ENCODE measurements at regions not wholly inside any gene's neighbourhood (a gene's known extent, or its start where the extent isn't known, plus 50 kb on each side); places are given as distances from the start of the nearest gene placed in this dataset.
A peak's percentile ranks its signal among the peaks of the same experiment; 100 is the strongest.

DNA sequence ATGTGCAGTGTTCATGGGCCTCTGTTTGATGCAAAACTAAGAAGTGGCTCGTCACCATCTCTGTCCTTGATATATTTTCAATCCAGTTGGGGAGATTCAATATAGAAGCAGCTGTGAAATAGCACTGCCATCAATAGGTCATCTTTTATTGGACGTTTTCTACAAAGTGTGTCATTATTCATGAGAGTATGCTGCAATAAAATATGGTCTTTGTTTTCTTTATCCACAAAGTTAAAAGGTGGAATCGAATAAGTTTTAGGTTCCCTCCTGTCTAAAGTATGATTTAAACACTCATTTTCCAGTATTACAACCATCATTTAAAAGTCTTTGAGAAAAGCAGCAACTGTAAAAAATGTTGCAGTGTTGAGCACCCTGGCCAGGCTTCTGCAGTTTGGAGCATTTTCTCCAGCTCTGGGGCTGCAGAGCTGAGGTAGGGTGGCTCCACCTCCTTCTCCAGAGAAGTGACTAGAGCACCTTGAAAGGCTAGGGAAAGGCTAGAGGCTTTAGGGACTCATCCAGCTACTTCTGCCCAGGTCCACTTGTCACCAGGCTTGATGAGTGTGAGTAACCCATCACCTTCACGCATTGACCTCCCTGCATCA, 56.5 kb upstream of the DNAH14 start:
- ChIA-PET CTCF (ENCODE audit: partially characterized antibody) (interaction anchor here (0.6 to 9.8 kb wide), 7 partner anchors 15 to 375 kb away, joined by 3 to 60 read pairs (median 3); no protein-coding TSS in a partner anchor), POLR2A (ENCODE audit: partially characterized antibody) (interaction anchor here (1.8 kb wide), 1 partner anchor 11 kb away, joined by 4 read pairs; no protein-coding TSS in a partner anchor)
- Histone ChIP-seq H3K9ac (replicated peaks in 1 of 4; ENCODE audit: extremely low read depth in 1 of 4, low read depth in 3 of 4, low read length in 3 of 4) (no peak overlapping the region), H3K79me2 (ENCODE audit: control insufficient read depth in 1 of 2, insufficient read depth in 2 of 2, low read length in 2 of 2) (no peaks in the 10 kb centered on the region), H4K8ac (ENCODE audit: extremely low read depth, insufficient read depth, low read length) (no peak overlapping the region), H2AFZ (ENCODE audit: low read length) (peak overlapping the region; percentile 80), H3K4me3 (ENCODE audit: extremely low read depth in 1 of 4, insufficient read depth in 2 of 4, low read depth in 3 of 4, low read length in 4 of 4) (no peak overlapping the region), H4K5ac (ENCODE audit: insufficient read length, low read depth, low read length) (no peak overlapping the region), H4K91ac (replicated peaks; ENCODE audit: insufficient read length, low read length) (no peak overlapping the region), H3K14ac (ENCODE audit: insufficient read length) (no peak overlapping the region), H4K20me1 (replicated peaks in 1 of 2; ENCODE audit: control insufficient read depth in 1 of 2, insufficient read depth in 2 of 2, low read length in 2 of 2) (no peaks in the 10 kb centered on the region), H3K18ac (ENCODE audit: extremely low read depth, low read length) (no peak overlapping the region), H3K23me2 (ENCODE audit: low read depth, low read length) (no peaks in the 10 kb centered on the region), H3K79me1 (ENCODE audit: low read depth, low read length) (no peaks in the 10 kb centered on the region), H2BK20ac (ENCODE audit: low read length) (no peak overlapping the region), H3K4ac (replicated peaks; ENCODE audit: insufficient read length, low read depth, low read length) (no peak overlapping the region), H3K27ac (ENCODE audit: low read depth, low read length) (no peak overlapping the region), H3K9me3 (ENCODE audit: insufficient read depth in 2 of 2, low read depth in 1 of 2, low read length in 1 of 2) (no peaks in the 10 kb centered on the region; a peak in 1 of 4 replicates), H3K23ac (ENCODE audit: insufficient read length) (no peak overlapping the region), H3K36me3 (ENCODE audit: control insufficient read depth in 2 of 4, insufficient read depth in 4 of 4, low read length in 3 of 4) (no peaks in the 10 kb centered on the region), H2BK15ac (ENCODE audit: low read length) (0 out of 2 replicates have a peak overlapping the region, but pooled peaks have one; percentile 31), H2BK5ac (ENCODE audit: low read depth, low read length) (no peak overlapping the region), H3K27me3 (replicated peaks in 1 of 4; ENCODE audit: control insufficient read depth in 3 of 4, extremely low read depth in 1 of 4, insufficient read depth in 3 of 4, low read length in 3 of 4) (no peaks in the 10 kb centered on the region), H2AK5ac (ENCODE audit: low read depth, low read length) (0 out of 2 replicates have a peak overlapping the region, but pooled peaks have one; percentile 26), H3K56ac (replicated peaks; ENCODE audit: insufficient read length, low read depth, low read length) (no peak overlapping the region), H2BK120ac (replicated peaks; ENCODE audit: low read depth, low read length) (no peak overlapping the region), H3K4me1 (replicated peaks in 1 of 4; ENCODE audit: control insufficient read depth in 3 of 4, insufficient read depth in 4 of 4, low read length in 3 of 4) (peaks cover 0 to 16% (median 10%) of the 10 kb centered on the region in 4 experiments; a peak in 6 of 7 replicates), H2BK12ac (ENCODE audit: low read depth, low read length) (no peak overlapping the region), H3K4me2 (ENCODE audit: insufficient read depth in 1 of 2, low read depth in 2 of 2, low read length in 2 of 2) (peak overlapping the region in 1 of 2 experiments; percentile 32; a peak in 1 of 4 replicates)
- 75% methylated on average over 4 of the region's 4 CpGs; no CpG with 5 or more reads in 1 of the 2 experiments for WGBS, 2 experiments (ENCODE audit: extremely low coverage in 1 of 2, insufficient coverage in 1 of 2, insufficient read length in 1 of 2, insufficient replicate concordance in 2 of 2, low coverage in 1 of 2, low lambda C conversion rate in 2 of 2, missing lambda C conversion rate in 1 of 2)
- no peak for FAIRE-seq
- no peak for TF ChIP-seq CTBP2 (IDR thresholded peaks at IDR 0.05; ENCODE audit: borderline replicate concordance, insufficient read depth, insufficient read length, low read length)
- no peak for TF ChIP-seq FOSL1 (IDR thresholded peaks at IDR 0.05; ENCODE audit: insufficient read depth, low read depth, low read length)
- TF ChIP-seq SAP30 (IDR thresholded peaks at IDR 0.05; ENCODE audit: insufficient read depth, insufficient replicate concordance, low read length) = no peak
- no peak for TF ChIP-seq EZH2 (IDR thresholded peaks at IDR 0.05; ENCODE audit: low read depth, low read length, severe bottlenecking)
- no peak for TF ChIP-seq SP4 (IDR thresholded peaks at IDR 0.05; ENCODE audit: low read length)
- no peak for TF ChIP-seq GABPA (IDR thresholded peaks at IDR 0.05; ENCODE audit: borderline replicate concordance, insufficient read depth, low read length)
- no peak for TF ChIP-seq CREB1 (IDR thresholded peaks at IDR 0.05)
- no peak for TF ChIP-seq SIN3A (conservative IDR thresholded peaks at IDR 0.05 in 1 of 2, IDR thresholded peaks at IDR 0.05 in 1 of 2; ENCODE audit: low read depth in 1 of 2, low read length in 2 of 2)
- no peak for TF ChIP-seq TAF7 (optimal IDR thresholded peaks at IDR 0.05; ENCODE audit: borderline replicate concordance, low read depth, low read length)
- TF ChIP-seq POLR2A (IDR thresholded peaks at IDR 0.05; ENCODE audit: control extremely low read depth in 1 of 2, low read depth in 2 of 2, low read length in 2 of 2) = no peak
- DNase-seq (ENCODE audit: low read depth in 1 of 2, low spot score in 2 of 2) = no peak
